GM19372 (cell line): ENCODE measurements at regions not wholly inside any gene's neighbourhood (a gene's known extent, or its start where the extent isn't known, plus 50 kb on each side); places are given as distances from the start of the nearest gene placed in this dataset.
"Not testable (repeated sequence)": the region's sequence is repeated elsewhere in the genome, so short reads cannot be mapped to it uniquely, and the experiment has no call there.

ENCODE experiments used
- ATAC-seq: cut with Tn5 transposase; IDR thresholded peaks from one replicate; pipeline ENCODE4 v1.9.1; 2021; ENCODE audit warnings: mild to moderate bottlenecking, low read depth, moderate library complexity; ENCODE audit not compliant: unreplicated experiment

DNA sequence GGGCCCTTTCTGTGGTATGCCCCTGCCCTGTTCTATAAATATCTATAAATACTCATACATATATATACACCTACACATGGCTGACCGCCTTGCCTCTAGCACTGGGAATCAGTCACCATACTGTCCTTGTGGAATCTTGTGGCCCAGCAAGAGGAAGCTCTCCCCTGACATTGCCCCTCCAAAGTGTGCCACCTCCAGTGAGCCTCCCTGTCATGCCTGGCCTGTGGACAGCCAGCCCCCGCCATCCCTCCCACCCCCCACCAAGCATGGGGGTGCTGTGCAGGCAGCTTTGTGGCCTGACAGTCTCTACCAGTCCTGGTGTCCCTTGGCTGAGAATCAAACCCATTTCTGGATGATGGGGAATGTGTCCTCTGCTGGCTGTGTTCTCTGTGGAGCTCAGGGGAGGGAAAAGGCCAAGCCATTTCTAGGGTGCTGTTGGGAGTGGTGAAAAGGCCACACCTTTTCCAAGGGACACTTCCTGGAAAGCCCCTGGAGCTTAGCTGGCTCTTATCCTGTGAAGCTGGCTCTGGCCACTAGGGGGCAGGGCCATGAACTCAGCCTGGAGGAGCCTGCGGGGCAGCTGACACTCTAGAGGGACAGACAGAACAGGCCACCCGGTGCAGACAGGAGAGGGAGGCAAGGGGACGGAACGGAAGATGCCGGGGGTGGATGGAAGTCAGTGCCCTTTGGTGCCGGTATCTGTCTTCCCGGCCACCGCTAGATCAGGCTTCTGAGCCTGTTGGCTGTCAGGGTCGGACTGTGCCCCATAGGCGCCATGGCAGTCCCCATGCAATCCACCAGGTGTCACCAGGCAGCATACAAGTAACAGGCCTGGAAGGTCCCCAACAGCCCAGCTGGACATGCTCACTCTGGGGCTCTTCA is 167.2 kb downstream of the TBC1D2B start:
- ATAC-seq: not testable (repeated sequence)

DNA sequence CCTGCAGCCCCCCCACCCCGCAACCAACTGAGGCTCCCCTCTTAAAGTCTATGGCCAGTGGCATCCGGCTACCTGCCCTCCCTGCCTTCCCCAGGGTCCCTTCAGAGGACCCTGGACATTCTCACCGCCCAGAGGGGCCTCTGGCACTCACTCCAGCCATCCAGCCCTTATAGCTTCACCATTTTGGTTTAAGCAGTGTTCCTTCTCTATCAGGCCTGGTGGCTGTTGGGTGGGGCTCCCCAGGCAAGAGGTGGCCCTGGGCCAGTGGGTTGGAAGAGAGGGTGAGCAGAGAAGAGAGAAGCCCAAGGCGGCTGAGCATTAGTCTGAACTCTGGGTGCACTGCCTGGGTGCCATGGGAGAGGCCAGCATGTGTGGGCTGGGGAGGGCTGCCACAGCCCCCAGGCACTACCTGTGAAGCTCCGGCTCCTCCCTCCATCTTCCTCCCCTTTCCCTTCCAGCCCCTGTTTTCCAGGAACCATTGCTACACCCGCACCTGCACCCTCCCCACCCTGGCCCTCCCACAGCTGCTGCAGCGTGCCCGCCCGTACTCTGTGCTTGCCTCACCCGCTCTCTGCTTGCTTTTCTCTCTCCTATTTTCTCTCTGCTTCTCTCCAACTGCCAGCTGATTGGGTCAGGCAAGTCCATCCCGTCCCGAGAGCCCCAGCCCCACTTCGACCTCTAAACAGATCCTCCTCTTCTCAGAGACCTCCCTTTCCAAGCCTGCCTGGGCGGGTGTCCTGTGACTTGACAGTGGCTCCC is 168.2 kb downstream of the TBC1D2B start:
- ATAC-seq: no peak

DNA sequence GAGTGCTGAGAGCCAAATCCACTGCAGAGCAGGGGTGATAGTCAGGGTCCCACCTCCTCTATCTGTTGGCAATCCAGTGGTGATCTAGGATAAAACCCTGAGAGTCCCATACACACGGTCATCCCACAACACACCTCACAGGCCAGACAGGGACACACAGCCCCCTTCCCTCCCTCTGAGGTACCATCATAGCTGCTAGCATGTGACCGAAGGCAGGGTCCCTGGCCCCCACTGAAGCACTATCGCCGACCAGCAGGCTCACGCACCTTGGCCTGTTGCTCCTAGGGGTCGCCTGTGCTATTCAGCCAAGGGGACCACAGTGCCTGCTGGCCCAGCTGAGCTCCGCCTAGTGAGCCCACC is 168.8 kb downstream of the TBC1D2B start:
- not testable (repeated sequence) for ATAC-seq

DNA sequence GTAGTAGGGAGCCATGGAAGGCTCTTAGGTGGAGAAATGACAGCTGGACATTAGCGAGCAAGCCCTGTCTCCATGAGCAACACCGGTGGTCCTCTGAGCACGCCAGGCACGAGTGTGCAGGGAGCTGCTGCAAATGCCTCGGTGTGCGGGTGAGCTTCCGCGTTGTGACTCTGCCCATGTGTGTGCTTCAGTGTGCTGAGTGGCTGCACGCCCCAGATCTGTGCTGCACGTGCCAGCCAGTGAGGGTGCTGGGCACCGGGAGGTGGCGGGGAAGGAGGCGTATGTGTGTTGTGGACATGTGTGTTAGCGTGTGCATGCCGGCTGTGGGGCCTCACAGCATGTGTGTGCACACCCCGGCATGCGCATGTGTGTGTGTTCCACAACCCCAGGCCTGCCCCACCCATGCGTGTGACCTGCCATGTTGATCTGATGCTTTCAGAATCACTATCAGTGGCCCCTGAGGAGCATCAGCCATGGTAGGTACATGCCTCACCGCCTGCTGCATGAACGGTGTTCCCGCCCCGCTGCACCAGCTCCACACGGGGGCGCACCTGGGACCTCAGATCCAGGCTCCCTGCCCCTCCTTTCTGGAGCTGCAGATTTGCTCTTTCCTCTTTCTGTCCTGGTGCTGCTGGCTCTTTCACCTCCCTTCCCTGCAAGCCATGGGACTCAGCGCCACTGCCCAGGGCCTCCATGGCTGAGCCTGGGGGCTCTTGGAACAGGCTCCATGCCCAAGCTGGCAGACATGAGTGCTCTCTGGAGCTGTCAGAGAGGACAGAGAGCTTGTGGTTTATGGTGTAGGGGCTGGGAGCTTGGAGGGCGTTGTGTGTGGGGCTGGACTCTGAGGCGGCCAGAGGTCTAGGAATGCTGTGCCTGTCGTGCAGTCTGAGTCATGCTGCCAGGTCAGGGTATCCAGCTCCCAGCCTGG is 169.4 kb downstream of the TBC1D2B start:
- no peak for ATAC-seq

DNA sequence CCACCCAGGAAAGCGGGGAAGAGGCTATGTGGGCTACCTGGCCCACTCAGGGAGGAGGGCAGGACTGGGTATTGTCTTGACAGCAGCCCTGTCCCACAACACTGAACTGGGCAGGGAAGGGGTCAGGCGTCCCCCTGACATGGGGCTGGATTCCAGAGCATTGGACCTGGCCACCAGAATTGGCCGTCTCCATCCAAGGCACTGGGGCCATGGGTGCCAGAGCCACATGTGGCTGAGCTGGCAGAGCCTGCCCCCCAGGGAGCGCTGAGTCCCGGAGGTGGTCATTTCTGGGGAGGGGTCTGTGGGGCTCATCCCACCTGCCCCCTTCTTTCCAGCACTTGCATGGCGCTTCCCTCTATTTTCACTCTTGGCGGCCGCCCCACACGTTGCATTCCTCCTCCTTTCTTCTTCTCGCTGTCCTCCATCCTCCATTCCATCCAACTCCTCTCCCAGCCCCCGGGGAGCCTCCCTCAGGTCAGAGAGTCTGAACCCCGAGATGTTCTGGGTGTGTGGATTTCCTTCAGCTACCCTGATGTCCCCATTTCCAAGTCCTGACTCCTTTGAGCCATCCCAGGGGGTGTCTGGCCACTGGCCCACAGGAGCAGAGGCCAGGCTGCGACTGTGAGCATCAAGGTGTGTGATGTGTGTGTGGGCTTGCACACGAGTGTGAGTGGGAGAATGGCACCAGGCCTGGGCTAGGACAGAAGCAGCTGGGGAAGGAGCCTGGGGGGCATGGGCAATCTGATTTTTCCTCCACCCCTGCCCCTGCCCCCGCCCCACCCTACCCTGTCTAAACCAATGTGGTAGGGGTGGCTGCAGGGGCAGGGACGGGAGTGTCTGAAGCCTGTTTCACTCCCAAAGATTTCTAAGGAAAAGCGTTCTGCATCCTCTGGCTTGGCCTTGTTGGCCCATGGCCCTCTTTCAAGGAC is 171.2 kb downstream of the TBC1D2B start:
- ATAC-seq: not testable (repeated sequence)

DNA sequence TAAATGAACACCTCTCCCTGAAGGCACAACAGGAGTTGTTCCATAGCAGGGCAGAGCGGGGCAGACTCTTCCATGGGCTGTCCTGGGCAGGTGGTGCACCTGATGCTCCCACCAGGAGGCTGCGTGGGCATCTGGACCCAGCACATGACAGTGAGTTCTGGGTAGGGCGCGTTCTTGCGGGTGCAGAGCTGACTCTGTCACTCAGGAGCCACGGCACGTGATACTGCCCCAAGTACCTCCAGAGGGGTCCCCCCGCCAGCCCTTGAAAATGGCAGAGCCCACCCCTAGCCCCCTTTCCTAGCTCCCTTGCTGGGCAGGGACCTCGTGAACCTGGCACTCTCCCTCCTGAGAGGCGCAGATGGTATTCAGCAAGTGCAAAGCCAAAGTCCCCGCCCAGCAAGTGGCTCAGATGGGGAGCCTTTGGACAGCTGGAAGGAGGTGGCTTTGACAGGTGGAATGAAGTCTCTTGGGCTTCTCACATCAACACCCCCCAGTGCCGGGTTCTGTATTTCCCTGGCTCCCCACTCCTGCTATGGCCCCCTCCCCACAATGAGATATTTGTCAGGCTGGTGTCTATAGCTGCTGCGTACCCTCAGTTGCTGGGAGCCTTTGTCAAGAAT is 172.1 kb downstream of the TBC1D2B start:
- no peak for ATAC-seq

DNA sequence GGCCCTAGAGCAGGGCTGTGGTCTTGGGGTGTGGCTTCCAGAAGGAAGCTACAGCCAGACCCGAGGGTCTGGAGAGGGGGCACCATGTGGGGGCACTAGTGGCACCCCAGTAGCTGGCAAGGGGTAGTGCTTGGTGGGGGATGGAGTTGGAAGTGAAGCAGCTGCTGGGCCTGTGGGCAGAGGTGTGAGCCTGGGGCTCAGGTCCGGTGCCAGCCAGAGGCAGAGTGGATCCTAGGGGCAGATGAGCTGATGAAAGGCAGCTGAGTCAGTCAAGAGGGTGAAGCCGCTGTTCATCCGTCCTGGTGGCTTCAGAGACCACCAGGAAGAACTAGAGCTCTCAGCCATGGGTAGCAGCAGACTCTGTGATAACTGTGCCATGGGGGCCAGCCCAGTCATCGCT is 172.6 kb downstream of the TBC1D2B start:
- ATAC-seq: no peak

DNA sequence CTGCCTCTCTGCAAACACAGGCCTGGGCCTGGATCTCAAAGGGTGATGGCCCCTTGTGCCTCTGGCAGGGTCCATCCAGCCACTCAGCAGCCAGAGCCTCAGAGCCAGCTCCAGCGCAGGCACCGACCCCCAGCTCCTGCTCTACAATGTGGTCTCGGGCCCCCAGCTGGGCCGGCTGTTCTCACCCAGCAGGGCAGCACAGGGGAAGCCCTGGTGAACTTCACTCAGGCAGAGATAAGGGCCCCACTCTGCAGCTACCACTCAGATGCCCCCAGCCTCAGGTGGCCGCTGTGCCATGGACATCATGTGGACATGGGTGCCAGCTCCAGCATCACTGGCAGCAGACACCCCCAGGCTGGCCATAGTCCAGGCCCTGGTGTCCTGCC is 173.1 kb downstream of the TBC1D2B start:
- ATAC-seq: no peak

DNA sequence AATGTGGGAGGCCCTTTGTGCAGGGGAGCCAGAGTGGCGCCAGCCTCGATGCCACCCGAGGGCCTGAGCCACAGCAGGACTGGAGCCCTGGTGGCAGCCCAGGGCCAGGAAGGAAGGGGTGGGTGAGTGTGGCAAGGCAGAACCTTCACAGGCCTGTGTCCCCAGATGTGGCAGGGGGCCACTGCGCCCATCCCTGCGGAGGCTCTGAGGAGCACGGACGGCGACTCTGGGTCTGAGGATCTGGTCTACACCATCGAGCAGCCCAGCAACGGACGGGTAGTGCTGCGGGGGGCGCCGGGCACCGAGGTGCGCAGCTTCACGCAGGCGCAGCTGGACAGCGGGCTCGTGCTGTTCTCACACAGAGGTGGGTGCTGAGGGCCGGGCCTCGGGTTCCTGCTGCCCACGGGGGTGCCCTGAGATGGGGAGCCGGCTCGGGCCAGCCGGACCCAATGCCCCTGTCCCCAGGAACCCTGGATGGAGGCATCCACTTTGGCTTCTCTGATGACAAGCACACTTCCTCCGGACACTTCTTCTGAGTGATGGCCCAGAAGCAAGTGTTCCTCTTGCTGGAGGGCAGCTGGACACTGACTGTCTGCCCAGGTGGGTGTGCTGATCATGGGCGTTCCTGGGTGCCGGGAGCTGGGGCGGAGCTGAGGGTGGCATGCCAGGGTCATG is 173.6 kb downstream of the TBC1D2B start:
- not testable (repeated sequence) for ATAC-seq

DNA sequence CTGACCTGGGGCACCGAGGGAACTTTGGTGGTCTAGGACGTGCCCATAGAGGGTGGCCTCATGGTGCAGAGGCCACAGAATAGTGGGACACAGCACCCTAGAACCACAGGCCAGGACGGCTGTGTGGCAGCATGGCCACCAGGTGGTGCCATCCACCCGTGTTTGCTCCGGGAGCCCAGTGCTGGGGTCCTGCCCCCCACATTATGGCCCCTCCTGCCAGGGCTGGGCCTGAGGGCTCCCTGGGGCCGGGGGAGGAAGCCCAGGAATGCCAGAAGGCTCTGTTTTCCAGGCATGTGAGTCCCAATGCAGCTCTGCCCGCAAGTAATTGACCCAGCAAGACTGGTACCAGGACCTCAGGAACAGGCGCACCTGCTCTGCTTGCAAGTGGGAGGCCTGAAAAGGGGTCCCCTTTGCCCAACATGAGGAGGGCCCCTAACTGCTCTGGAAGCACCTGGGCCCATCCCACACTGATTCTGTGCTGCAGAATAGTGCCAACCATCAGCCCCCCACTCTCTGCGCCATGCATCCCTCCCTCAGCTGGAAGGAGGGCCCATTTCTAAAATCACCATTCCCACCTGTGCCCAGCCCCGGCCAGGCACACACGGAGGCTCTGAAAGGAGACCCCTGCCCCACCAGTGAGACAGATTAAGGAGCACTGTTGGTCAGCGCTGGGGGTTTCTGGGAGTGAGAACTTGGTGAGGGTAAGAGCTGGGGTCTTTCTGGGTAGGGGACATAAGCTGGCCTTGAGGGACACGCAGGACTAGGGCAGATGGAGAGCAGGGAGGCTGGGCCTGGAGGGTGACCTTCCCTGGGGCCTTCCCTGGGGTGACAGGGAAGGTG is 174.4 kb downstream of the TBC1D2B start:
- not testable (repeated sequence) for ATAC-seq

DNA sequence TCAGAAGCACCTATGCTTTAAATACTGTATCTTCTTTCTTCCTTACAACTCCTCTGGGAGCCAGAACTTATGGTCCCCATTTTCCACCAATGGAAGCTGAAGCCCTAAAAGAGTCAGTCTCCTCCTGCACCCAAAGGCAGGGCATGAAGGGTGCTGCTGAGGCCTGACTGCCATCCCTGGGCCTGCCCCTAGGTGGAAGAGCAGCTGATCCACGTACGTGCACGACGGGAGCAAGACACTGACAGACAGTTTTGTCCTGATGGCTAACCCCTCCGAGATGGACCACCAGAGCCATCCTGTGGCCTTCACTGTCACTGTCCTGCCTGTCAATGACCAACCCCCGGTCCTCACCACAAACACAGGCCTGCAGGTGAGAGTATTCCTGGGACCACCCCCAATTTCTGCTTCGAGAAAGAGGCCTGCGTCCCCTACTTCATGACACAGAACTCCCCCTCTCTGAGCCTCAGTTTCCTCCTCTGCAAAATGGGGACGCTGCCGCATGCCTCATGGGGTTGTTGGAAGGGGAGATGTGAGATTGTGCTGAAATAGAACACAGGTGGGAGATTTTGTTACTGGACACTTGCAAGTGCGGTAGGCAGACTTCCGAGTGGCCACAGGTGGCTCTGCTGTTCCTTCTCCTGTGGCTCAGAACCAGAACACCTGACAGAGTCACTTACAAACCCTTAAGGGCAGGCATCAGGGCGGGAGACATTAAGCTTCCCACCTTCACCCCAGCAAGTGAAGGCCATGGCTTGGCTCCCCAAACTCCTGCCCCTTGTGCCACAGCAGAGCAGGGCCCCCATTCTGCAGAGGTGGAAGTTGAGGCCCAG is 175.4 kb downstream of the TBC1D2B start:
- ATAC-seq: no peak

DNA sequence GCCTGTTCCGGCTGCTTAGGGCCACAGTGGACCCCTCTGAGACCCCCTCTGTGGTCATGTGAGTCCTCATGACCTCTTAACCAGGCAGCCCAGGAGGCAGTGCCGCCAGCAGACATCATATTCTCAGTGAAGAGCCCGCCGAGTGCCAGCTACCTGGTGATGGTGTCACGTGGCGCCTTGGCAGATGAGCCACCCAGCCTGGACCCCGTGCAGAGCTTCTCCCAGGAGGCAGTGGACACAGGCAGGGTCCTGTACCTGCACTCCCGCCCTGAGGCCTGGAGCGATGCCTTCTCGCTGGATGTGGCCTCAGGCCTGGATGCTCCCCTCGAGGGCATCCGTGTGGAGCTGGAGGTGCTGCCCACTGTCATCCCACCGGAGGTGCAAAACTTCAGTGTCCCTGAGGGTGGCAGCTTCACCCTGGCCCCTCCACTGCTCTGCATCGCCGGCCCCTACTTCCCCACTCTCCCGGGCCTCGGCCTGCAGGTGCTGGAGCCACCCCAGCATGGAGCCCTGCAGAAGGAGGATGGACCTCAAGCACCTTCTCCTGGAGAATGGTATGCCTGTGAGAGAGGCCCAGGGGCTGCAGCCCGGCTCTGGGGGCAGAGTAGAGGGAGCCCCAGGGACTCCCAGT is 176.1 kb downstream of the TBC1D2B start:
- no peak for ATAC-seq

DNA sequence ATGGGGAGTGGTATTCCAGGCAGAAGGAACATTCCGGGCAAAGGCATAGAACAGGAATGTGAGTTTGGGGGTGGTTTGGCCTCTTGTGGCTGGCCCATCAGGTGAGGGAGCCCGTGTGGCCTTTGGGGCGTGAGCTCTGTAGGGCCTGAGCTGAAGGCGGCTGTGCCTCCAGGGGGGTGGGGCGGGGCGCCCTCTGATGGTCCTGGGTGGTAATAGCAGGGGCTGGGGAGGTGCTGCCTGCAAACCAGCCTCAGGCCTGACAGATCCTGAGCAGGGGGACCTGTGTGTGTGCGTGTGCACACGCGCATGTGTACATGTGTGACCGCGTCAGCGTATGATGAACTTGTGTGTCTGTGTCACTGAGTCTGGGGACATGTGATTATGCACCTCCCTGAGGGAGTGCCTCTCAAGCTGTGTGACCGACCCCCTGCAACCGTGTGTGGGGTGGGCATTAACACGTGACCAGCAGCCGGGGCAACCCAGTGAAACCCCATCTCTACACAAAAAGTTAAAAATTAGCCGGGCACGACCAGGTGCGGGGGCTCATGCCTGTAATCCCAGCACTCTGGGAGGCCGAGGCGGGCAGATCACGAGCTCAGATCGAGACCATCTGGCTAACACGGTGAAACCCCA is 177.1 kb downstream of the TBC1D2B start:
- ATAC-seq: not testable (repeated sequence)

DNA sequence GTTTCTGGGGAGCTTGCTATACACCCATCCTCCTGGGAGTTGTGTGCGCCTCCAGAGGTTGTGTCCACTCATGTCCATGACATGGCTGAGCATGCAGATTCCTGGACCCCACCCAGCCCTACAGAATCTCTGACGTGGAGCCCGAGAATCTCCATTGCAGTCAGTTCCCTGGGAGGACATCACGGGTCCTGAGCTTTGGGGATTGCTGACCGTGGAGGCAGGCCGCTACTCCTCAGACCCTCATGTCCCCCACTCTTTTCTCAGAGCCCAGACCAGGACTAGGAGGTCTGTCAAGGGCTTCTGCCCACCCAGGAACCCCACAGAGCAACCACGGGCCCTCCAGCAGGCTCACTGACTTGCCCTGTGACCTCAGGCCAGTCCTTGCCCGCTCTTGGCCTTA is 177.7 kb downstream of the TBC1D2B start:
- ATAC-seq: not testable (repeated sequence)

DNA sequence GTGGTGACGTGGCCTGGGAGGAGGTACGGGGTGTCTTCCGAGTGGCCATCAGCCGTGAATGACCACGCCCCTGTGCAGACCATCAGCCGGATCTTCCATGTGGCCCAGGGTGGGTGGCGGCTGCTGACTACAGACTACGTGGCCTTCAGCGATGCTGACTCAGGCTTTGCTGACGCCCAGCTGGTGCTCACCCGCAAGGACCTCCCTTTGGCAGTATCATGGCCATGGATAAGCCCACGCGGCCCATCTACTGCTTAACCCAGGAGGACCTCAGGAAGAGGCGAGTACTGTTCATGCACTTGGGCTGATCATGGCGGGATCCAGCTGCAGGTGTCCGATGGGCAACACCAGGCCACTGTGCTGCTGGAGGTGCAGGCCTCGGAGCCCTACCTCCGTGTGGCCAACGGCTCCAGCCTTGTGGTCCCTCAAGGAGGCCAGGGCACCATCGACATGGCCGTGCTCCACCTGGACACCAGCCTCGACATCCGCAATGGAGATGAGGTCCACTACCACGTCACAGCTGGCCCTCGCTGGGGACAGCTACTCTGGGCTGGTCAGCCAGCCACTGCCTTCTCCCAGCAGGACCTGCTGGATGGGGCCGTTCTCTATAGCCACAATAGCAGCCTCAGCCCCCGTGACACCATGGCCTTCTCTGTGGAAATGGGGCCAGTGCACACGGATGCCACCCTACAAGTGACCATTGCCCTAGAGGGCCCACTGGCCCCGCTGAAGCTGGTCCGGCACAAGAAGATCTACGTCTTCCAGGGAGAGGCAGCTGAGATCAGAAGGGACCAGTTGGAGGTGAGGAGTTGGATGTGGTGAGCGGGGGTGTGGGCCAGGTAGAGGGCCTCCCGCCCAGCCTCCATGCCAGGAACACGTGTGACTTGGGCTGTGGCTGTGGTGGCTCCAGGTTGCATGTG is 178.4 kb downstream of the TBC1D2B start:
- ATAC-seq: no peak
